Left ventricle myocardium inferior (tissue), 1 donor: ENCODE measurements at regions not wholly inside any gene's neighbourhood (a gene's known extent, or its start where the extent isn't known, plus 50 kb on each side); places are given as distances from the start of the nearest gene placed in this dataset.

Experiments
- DNase-seq: peaks from one replicate; pipeline ENCODE4 v3.0.0-alpha.2; 2020
- H3K27ac ChIP-seq: fragments of 200-600 bp; replicated peaks from 2 replicates; pipeline ENCODE4 v1.8.0; 2021
- H3K27me3 ChIP-seq: fragments of 200-600 bp; 2 replicates; pipeline ENCODE4 v1.8.0; 2021; ENCODE audit warnings: low read depth
- H3K36me3 ChIP-seq: fragments of 200-600 bp; 2 replicates; pipeline ENCODE4 v1.8.0; 2021
- H3K4me1 ChIP-seq: fragments of 200-600 bp; 2 replicates; pipeline ENCODE4 v1.8.0; 2021
- H3K4me3 ChIP-seq: fragments of 200-600 bp; 2 replicates; pipeline ENCODE4 v1.8.0; 2021; ENCODE audit warnings: mild to moderate bottlenecking, moderate library complexity
- H3K9me3 ChIP-seq: fragments of 200-600 bp; replicated peaks from 2 replicates; pipeline ENCODE4 v1.8.0; 2021
- CTCF ChIP-seq: fragments of 200-600 bp; IDR thresholded peaks from 2 replicates; pipeline ENCODE4 v1.8.0; 2021; ENCODE audit warnings: antibody characterized with exemption, mild to moderate bottlenecking, borderline replicate concordance
- intact Hi-C: fragments of 100-400 bp; cut with micrococcal nuclease; formaldehyde crosslinking; loops from one replicate; pipeline ENCODE4 v1.11.0; 2022
- donor health status: DM: no; HTN: yes; CAD: no; lungs with severe emphysema.

GRCh38 chr4:181330654-181331201 lies 912.5 kb upstream of the TENM3 start:
- intact Hi-C loops: no loop called here
- Histone ChIP-seq H3K4me3 (no peak overlapping the region), H3K27ac (no peak overlapping the region), H3K4me1 (peaks cover 5% of the 10 kb centered on the region), H3K36me3 (no peaks in the 10 kb centered on the region), H3K27me3 (no peaks in the 10 kb centered on the region), H3K9me3 (no peaks in the 10 kb centered on the region)
- no peak for DNase-seq
- no peak for TF ChIP-seq CTCF

- Histone ChIP-seq H3K9me3 (no peaks in the 10 kb centered on the region), H3K4me1 (peaks cover 5% of the 10 kb centered on the region), H3K4me3 (no peak overlapping the region), H3K27me3 (no peaks in the 10 kb centered on the region), H3K27ac (no peak overlapping the region), H3K36me3 (no peaks in the 10 kb centered on the region)
- no peak for TF ChIP-seq CTCF
- intact Hi-C loops: no loop called here
- DNase-seq: no peak
Measured at GRCh38 chr4:181331214-181331613, 912.0 kb upstream of the TENM3 start.

GRCh38 chr4:181345931-181346330 lies 897.3 kb upstream of the TENM3 start:
- intact Hi-C loops: no loop called here
- no peak overlapping the region for H3K27ac ChIP-seq
- H3K36me3 ChIP-seq: no peaks in the 10 kb centered on the region
- no peaks in the 10 kb centered on the region for H3K27me3 ChIP-seq
- no peak overlapping the region for H3K4me3 ChIP-seq
- DNase-seq: no peak
- TF ChIP-seq CTCF: no peak
- H3K4me1 ChIP-seq: no peaks in the 10 kb centered on the region
- H3K9me3 ChIP-seq: peaks cover 8% of the 10 kb centered on the region

- TF ChIP-seq CTCF: no peak
- H3K27ac ChIP-seq: no peak overlapping the region
- intact Hi-C loops: no loop called here
- H3K4me1 ChIP-seq: no peaks in the 10 kb centered on the region
- no peak for DNase-seq
- no peak overlapping the region for H3K4me3 ChIP-seq
- no peaks in the 10 kb centered on the region for H3K36me3 ChIP-seq
- H3K27me3 ChIP-seq: no peaks in the 10 kb centered on the region
- no peaks in the 10 kb centered on the region for H3K9me3 ChIP-seq
Measured at GRCh38 chr4:181350615-181351415, 892.4 kb upstream of the TENM3 start.

DNA sequence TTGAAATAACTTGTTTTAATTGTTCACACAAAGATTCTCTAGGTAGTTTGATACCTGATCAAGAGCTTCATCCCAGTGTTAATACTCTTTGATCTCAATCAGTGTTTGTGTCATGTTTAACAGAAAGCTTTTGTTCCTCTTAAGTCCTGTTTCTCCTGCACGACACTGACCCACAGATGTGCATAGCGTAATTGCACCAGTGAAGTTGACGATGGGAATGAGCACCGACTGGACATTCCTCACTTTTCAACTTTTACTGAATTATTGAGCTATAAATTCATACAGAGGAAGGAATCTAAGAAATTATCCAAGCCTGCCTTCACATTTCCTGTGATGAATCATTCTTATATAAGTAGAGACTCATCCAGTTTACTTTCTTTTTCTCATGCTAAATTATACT lies 878.7 kb upstream of the TENM3 start:
- no peak overlapping the region for H3K27ac ChIP-seq
- DNase-seq: no peak
- H3K9me3 ChIP-seq: no peaks in the 10 kb centered on the region
- H3K4me1 ChIP-seq: no peaks in the 10 kb centered on the region
- intact Hi-C loops: no loop called here
- no peaks in the 10 kb centered on the region for H3K27me3 ChIP-seq
- H3K36me3 ChIP-seq: no peaks in the 10 kb centered on the region
- no peak overlapping the region for H3K4me3 ChIP-seq
- TF ChIP-seq CTCF: no peak
